GM19452 (cell line): ENCODE measurements at regions not wholly inside any gene's neighbourhood (a gene's known extent, or its start where the extent isn't known, plus 50 kb on each side); places are given as distances from the start of the nearest gene placed in this dataset.
A peak's percentile ranks its signal among the peaks of the same experiment; 100 is the strongest.
"Not testable (repeated sequence)": the region's sequence is repeated elsewhere in the genome, so short reads cannot be mapped to it uniquely, and the experiment has no call there.

ENCODE experiments used
- ATAC-seq: cut with Tn5 transposase; IDR thresholded peaks from one replicate; pipeline ENCODE4 v1.9.1; 2021; ENCODE audit not compliant: unreplicated experiment

DNA sequence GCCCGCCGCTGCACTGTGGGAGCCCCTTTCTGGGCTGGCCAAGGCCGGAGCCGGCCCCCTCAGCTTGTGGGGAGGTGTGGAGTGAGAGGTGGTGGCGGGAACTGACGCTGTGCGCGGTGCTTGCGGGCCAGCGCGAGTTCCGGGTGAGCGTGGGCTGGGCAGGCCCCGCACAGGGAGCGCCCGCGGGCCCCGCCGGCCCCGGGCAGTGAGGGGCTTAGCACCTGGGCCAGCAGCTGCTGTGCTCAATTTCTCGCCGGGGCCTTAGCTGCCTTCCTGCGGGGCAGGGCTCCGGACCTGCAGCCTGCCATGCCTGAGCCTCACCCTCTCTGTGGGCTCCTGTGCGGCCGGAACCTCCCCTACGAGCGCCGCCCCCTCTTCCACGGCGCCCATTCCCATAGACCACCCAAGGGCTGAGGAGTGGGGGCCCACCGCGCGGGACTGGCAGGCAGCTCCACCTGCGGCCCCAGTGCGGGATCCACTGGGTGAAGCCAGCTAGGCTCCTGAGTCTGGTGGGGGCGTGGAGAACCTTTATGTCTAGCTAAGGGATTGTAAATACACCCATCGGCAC lies 1062.6 kb downstream of the TDRD15 start:
- ATAC-seq: not testable (repeated sequence)

DNA sequence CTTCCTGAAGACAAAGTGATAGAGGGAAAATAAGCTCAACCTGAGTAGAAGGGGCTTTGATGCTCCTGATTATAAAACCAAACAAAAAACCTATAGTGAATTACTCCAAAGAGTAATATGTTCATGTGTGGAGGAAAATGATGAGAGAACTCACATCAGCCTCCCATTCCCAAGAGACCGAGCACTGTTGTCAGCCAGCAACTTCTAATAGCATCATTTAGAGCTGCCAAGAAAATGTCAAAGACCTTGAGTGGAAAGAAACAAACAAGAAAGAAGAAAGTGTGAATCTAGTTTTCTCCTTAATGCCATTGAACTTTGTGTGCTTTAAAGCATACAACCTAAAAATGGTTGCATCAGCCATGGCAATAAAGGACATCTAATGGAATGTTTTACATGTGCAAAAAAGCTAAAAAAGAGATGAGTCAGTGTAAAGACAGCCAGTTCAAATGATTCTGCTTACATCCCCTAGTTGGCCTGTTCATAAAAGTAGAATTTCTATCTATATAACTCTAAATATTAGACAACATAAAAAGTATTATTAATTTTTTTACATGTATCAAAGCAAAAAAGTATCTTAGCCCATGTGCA lies 1066.2 kb downstream of the TDRD15 start:
- no peak for ATAC-seq

DNA sequence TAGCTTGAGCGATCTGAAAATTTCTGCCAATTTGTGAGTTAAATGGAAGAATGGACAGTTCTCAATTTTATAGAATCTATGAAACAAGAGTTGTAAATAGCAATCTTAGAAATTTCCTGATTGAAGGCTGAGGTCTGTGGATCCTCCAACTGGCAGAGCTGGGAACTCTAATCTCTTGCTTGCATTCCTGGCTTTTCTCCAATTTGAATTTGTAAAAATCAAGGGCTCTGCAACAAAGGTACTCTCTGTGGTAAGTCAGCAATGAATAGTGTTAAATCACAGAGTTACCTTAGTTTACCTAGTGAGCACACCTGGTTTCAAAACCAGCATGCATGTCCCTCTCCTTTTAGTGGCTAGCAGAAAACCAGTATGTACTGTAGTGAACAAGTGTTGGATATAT lies 1070.5 kb downstream of the TDRD15 start:
- ATAC-seq: no peak

DNA sequence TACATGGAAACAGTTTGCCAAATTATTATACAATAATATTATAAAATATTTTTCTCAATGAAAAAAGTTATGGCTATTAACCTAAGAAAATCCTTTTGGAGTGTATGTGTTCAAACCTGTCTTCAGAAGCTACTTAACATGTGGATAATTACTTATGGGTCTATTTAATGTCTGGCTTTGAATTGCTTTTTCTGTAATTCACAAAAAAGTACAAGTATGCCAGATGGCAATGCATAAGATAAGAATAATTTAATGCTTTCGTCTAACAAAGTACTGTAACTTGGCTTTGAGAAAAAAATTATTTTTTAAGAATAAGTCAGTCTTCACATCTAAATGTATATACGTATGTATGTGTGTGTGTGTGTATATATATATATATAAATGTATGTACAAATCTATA lies 1073.0 kb downstream of the TDRD15 start:
- ATAC-seq: no peak

DNA sequence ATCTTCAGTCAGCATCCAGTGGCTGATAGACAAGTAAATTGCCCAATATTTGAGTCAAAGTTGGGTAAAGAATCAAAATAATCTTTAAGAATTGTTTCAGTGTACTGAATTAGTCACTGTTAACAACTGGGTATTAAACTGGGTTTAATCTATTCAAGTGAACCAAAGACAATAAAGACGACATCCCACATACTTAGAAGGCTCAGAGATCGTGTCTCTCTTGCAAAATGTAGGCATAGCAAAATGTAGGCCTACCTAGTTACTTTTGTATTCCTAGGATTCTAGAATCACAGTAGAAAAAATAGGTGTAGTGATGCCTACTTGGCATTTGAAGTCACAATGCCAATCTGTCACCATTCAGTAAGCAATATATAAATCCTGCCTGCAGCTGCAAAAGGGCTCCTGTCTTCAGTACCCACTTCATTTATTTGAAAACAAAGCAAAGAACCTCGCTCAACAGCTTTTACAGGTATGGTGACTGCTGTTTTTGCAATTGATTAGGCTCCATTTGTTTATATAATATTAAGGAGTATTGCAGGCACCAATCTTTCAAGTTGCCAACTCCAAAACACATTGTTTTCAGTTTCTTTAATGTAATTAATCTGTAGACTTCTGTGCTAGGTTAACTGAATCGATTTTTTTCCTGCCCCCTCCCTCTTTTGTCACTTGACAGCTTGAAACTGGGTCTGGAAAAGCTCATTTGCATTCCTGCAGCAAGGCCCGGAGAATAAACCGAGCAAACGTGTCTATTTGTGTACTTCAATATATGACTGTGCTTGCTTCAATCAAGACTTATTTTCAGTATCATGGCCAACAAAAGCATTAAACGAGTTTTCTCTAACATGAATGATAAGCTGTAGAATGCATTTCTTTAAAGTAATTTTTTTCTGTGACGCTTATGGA lies 1074.9 kb downstream of the TDRD15 start:
- ATAC-seq: no peak

DNA sequence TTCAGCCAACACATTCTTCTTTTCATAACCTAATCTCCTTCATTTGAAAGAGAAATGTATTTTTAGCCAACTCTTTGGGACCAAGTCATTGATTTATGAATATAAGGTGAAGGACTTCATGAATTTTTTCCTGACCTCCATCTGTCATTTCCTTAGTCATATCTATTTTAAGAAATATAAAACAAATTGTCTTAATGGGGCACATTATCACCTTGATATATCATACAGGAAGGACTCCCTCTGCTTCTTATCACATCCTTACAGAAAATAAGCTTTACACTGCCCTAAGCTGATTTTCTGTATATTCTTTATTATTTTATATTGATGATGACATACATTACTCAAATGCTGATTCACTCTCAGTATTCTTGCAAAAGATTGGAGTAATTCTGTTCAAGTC lies 1076.2 kb downstream of the TDRD15 start:
- ATAC-seq: no peak

DNA sequence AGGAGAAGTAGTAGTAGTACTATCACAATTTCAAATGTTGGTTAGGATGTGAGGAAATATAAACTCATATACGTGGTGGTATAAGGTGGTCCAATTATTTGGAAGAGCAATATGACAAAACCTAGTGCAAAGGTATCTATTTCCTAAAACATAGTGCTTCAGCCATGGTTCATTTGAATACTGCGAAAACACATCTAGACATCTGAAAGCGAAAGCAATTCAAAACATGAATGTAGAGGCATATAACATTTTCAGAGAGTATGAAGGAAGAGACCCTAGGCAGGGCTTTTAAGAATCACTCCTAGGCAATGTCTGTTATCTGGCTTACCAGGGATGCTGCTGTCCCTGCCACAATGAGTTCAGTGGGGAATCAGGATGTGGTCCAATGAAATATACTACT lies 1085.8 kb downstream of the TDRD15 start:
- ATAC-seq: no peak

DNA sequence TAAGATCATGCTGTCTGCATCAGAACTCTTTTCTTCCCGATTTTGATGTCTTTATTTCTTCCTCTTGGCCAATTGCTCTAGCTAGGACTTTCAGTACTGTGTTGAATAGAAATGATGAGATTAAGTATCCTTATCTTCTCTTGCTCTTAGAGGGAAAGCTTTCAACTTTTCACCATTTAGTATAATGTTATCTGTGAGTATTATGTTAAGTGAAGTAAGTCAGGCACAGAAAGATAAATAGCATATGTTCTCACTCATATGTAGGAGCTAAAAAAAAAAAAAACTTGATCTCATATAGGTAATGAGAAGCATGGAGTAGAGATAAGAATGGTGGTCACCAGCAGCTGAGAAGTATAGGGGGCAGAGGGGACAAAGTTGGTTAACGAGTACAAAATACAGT lies 1089.5 kb downstream of the TDRD15 start:
- no peak for ATAC-seq

DNA sequence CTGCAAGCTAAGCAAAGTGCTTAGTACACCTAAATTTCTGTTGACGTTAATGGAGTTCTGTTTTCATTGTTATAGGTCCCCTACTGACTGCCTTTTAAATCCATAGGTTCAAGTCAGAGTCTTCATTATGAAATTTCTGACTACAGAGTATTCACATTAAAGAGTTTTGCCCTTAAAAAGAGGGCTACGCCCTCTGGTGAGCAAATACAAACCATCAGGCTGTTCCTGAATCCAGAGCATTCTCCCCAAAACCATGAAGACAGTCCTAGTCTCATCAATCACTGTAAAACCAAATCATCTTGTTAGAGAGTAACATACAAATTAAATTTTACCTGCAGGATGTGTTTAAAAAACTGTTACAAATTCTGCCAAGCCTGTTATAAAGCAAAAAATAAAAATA lies 1091.7 kb downstream of the TDRD15 start:
- no peak for ATAC-seq

DNA sequence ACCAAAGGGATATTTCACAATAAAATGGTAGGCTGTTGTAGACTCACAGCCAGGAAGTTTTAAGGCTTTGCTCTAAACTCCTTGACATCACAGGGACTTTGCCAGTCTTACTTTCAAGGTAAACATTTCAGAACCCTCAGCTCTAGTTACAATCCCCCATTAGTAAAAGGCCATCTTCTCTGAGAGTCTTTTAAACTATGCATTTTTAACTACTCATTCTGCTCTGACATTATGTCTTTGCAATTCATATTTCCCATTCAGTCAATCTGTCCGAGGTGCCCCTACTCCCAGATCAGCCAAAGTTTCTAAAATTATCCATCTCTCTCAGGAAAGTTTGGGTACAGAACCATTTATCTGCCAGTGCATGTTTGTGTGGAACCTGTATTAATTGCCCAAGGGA lies 1094.1 kb downstream of the TDRD15 start:
- no peak for ATAC-seq

DNA sequence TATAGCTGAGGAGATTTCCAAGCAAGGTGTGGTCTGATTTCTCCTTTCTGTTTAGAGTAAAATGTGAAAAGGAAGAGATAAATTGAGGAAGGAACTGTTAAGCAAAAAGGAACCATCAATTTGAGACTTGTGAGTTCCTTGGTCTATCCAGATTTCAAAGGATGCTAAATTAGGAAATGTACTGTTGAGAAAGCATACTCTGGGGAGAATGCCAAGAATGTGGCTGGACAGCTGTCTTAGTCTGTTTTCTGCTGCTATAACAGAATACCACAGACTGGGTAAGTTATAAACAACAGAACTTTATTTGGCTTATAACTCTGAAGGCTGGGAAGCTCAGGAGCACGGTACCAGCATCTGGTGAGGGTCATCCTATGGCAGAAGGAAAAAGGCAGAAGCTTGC lies 1097.2 kb downstream of the TDRD15 start:
- ATAC-seq: no peak

DNA sequence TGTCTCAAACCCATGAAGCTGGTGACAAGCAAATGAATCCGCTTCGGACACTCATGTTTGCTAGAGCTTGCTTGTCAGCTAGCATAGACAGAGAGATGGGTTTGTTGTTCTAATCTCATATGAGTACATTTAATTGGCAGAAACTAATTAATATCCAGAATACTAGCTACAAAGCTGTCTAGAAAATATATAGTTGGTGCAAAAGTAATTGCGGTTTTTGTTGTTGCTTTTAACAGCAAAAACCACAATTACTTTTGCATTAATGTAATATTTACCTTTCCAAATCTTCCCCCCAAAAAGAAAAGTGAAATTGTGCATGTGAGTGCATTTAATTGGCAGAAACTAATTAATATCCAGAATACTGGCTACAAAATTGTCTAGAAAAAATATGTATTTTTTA lies 1115.2 kb downstream of the TDRD15 start:
- no peak for ATAC-seq

DNA sequence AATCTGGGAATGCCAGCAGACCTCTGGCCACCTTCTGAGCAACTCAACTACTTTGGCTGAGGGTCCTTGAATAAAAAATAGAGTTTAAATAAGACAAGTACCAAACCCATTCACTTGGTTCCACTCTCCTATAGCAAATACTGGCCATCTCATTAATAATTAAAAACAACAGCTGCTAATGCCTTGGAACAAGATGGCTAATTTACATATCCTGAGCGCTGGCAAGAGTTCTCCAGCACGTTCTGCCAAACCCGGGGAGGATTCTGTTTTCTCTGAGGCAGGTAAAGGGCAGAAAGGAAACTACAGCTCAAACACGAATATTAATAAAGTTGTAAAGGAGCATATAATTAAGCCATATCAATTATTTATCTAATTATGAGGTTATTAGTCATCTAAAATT lies 1123.7 kb downstream of the TDRD15 start:
- ATAC-seq: no peak

DNA sequence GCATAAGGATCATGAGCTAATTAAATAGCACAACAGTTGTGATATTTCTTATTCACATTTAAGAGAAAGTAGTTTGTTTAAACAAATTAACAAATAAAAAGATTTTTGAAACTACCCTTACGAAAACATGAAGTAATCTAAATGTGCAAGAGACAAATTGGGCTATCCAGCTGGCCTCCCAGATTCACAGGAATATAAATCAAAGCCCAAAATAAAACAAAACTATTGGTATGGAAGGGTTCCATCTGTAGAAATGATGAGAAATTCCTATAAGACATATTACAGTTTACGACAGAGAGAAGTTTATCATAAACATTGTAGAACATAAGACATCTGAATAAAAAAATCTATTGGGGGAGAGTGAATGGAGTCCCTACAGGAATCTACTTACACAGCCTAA lies 1125.1 kb downstream of the TDRD15 start:
- no peak for ATAC-seq

DNA sequence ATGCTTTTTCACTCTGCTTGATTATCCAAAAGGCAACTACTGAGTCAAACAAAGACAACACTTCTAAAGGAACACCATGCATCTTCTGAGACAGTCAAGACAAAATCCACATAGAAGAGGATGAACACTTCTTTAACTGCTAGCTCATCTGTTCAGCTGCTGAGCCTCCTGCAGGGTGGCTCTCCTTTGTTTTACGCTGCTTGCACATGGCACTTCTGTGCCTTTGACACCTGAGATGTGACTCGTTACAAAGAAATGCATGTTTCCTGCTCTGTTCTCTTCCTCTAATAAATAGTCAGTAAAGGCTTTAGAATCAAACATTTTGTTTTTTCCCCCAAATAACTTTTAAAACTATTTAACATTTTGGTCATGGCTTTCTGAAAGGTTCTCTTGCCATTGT lies 1129.4 kb downstream of the TDRD15 start:
- no peak for ATAC-seq

DNA sequence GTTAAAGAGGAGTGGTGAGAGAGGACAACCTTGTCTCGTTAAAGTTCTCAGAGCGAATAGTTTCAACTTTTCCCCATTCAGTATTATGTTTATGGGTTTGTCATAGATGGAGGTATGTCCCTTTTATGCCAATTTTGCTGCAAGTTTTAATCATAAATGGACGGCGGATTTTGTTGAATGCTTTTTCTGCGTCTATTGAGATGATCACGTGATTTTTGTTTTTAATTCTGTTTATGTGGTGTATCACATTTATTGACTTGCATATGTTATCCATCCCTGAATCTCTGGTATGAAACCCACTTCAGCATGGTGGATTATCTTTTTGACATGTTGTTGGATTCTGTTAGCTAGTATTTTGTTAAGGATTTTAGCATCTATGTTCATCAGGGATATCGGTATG lies 1123.8 kb upstream of the KLHL29 start:
- ATAC-seq: no peak

DNA sequence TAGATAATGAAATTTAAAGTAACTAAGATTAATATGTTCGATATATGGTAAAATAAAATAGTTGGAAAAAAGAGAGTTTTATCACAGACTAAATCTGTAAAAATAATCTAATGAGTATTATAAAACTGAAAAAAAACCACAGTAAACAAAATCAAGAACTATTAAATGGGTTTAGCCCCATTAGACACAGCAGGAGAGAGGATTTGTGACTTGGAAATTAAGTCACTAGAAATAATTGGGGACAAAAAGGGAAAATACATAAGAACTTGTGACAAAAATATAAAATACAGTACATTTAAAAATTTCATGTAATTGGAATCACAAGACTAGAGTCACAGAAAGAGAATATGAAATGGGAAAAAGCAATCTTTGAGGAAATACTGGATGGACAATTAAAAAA lies 1114.6 kb upstream of the KLHL29 start:
- no peak for ATAC-seq

DNA sequence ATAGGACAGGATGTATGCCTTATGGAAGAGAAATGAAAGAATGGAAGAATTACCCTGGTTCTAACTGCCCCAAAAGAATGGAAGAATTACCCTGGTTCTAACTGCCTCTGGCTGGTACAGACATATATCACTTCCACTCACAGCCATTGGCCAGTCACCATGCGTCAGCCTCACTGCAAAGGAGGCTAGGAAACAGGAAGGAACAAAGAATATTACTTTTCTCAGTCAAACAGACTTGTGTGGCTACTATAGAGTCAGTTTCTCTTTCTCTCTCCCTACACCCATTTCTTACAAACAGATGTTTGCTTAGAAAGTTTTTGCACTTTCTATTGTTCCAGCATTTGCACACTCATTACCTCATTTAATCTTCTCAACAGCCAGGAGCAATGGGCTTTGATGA lies 1111.1 kb upstream of the KLHL29 start:
- no peak for ATAC-seq

DNA sequence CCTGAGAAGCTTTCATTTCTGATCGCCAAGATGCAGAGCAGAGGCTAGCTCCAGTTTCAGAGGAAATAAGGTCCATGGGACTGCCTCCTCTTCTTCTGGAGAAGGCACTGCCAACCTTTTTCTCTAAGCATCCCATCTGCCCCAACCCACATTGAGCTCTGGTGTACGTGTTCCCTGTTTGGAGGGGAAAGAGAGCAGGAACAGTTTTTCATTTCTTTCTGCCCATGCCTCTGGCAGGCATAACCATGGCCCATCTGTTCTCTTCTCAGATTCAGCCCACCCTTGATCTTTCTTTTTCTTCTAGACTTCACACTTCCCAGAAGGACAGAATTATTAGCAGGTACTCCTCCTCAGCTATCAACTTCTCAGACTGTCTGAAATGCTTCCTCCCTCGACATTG lies 1110.3 kb upstream of the KLHL29 start:
- no peak for ATAC-seq

DNA sequence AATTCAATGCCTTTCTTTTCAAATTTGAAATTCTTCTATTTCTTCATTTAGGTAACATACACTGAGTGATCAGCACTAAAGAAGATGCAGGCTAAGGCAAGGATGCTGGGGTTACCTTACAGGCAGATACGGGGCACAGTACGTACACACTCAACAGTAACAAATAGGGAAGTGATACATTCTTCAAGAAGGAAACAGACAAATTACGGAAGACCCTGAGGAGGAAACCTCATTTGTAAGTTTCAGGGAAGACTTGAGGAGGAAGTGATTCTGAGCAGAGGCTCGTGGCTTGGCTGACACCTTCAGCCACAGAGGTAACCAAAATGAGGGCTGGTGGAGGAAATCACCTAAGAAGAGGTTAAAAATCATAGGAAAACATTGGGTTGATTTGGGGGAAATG lies 1108.3 kb upstream of the KLHL29 start:
- ATAC-seq: peak; percentile 66

DNA sequence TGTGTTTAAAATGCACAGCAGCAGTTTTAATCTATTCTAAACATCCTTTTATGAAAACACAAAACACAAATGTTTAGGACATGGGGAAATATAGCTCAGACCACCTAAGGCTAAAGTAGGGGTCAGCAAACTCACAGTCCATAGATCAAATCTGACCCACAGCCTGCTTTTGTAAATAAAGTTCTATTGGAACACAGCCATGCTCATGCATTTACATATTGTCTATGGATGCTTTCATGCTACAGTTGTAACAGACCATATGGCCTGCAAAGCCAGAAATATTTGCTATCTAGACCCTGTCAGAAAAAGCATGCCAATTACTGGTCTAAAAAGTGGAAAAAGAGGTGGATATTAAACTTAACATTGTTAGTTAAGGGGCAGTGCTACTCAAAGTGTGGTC lies 1105.4 kb upstream of the KLHL29 start:
- ATAC-seq: no peak

DNA sequence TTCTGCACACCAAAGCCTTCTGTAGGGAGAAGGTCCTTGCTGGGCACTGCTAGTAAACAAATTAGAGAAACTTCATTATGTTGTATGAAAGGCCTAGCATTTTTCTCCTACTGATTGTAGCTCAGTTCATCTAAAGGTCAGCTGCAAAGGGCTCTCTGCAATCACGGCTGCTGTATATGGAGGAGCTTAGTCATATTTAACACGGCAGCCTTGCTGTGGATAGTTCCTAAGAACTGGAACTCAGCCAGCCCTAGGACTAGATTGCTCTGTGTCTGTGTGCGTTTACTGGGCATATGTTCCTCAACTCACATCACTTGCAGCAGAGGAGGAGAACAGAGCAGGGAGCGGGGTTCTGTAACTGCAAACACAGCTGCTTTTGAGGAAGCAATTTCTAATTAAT lies 1103.9 kb upstream of the KLHL29 start:
- ATAC-seq: no peak
